Body of pancreas (tissue), 4 donors: ENCODE measurements at regions not wholly inside any gene's neighbourhood (a gene's known extent, or its start where the extent isn't known, plus 50 kb on each side); places are given as distances from the start of the nearest gene placed in this dataset.

Experiments used
- POLR2A ChIP-seq, 3 donors: fragments of 450-650 bp; IDR thresholded peaks; one replicate each; pipeline ENCODE4 v1.6.1; 2016; ENCODE audit warnings: antibody characterized with exemption in 3 of 3, mild to moderate bottlenecking in 2 of 3
- TF ChIP-seq, protein P1 (sequence below), 7 experiments: fragments of 450-650 bp in 4 of 7; fragments of 200-600 bp in 3 of 7; sonication (generic) in 3 of 7; IDR thresholded peaks; one replicate each; pipeline ENCODE4 v1.5.1; 2016 to 2019; ENCODE audit warnings: antibody characterized with exemption in 7 of 7

DNA sequence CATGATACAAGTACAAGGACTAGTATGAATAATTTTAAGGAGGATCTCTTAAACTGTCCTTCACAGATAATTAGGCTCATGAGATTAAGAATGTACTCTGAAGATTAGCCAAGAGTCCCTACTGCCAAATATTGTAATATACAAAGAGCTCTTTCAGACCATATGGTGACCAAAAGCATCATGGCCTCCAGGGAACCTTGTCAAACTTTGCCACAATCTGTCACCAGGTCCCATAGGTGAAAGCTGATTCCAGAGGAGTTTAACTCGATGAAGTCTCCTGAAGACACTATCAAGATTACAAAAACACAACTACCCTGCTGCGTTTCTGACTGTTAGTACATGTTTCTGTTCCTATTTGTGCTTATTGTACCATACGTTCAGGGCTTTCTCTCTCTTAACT lies 395.4 kb upstream of the ITGA1 start:
- no peak for TF ChIP-seq POLR2A (IDR thresholded peaks at IDR 0.05)
- TF ChIP-seq, protein P1, sequence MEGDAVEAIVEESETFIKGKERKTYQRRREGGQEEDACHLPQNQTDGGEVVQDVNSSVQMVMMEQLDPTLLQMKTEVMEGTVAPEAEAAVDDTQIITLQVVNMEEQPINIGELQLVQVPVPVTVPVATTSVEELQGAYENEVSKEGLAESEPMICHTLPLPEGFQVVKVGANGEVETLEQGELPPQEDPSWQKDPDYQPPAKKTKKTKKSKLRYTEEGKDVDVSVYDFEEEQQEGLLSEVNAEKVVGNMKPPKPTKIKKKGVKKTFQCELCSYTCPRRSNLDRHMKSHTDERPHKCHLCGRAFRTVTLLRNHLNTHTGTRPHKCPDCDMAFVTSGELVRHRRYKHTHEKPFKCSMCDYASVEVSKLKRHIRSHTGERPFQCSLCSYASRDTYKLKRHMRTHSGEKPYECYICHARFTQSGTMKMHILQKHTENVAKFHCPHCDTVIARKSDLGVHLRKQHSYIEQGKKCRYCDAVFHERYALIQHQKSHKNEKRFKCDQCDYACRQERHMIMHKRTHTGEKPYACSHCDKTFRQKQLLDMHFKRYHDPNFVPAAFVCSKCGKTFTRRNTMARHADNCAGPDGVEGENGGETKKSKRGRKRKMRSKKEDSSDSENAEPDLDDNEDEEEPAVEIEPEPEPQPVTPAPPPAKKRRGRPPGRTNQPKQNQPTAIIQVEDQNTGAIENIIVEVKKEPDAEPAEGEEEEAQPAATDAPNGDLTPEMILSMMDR (IDR thresholded peaks at IDR 0.05): no peak
